Astrocyte (in vitro differentiated cells and primary cell): ENCODE measurements at regions not wholly inside any gene's neighbourhood (a gene's known extent, or its start where the extent isn't known, plus 50 kb on each side); places are given as distances from the start of the nearest gene placed in this dataset.
"Not testable (repeated sequence)": the region's sequence is repeated elsewhere in the genome, so short reads cannot be mapped to it uniquely, and the experiment has no call there.

Experiments used
- DNase-seq: peaks from one replicate; pipeline ENCODE4 v3.0.0-alpha.2; 2010; ENCODE audit warnings: low read depth
- FAIRE-seq: peaks from 2 replicates; lab custom pipeline; 2011; peaks lifted over from hg19 to GRCh38; lab: Jason Lieb, UNC
- H2AFZ ChIP-seq: 2 replicates; pipeline ENCODE4 v1.6.0; 2012; ENCODE audit warnings: low read depth, low read length, inconsistent platforms
- H3K27ac ChIP-seq: 2 replicates; pipeline ENCODE4 v1.5.1; 2011; ENCODE audit warnings: low read depth, low read length, inconsistent platforms
- H3K27me3 ChIP-seq: 2 replicates; pipeline ENCODE4 v1.6.0; 2011; ENCODE audit warnings: low read length, inconsistent platforms; ENCODE audit not compliant: insufficient read depth
- H3K36me3 ChIP-seq: 2 replicates; pipeline ENCODE4 v1.5.1; 2011; ENCODE audit warnings: low read length, inconsistent platforms; ENCODE audit not compliant: insufficient read depth
- H3K4me1 ChIP-seq: 2 replicates; pipeline ENCODE4 v1.5.1; 2011; ENCODE audit warnings: low read length, inconsistent platforms; ENCODE audit not compliant: insufficient read depth
- H3K4me2 ChIP-seq: 2 replicates; pipeline ENCODE4 v1.6.0; 2012; ENCODE audit warnings: low read length, inconsistent platforms
- H3K4me3 ChIP-seq: 2 replicates; pipeline ENCODE4 v1.5.1; 2011; ENCODE audit warnings: low read depth, mild to moderate bottlenecking, low read length, inconsistent platforms; ENCODE audit not compliant: insufficient read depth
- H3K79me2 ChIP-seq: 2 replicates; pipeline ENCODE4 v1.6.0; 2012; ENCODE audit warnings: mild to moderate bottlenecking, low read length, inconsistent platforms; ENCODE audit not compliant: insufficient read depth
- H3K9ac ChIP-seq: 2 replicates; pipeline ENCODE4 v1.6.0; 2012; ENCODE audit warnings: mild to moderate bottlenecking, low read length, inconsistent platforms
- H3K9me3 ChIP-seq: 2 replicates; pipeline ENCODE4 v1.5.1; 2012; ENCODE audit warnings: low read depth, mild to moderate bottlenecking, low read length, inconsistent platforms; ENCODE audit not compliant: insufficient read depth
- H4K20me1 ChIP-seq: 2 replicates; pipeline ENCODE4 v1.6.0; 2012; ENCODE audit warnings: low read length, inconsistent platforms; ENCODE audit not compliant: insufficient read depth
- H3K27ac Mint-ChIP-seq: one replicate; pipeline ENCODE4 v1.8.0; 2021; ENCODE audit warnings: mild to moderate bottlenecking, mixed read lengths; ENCODE audit not compliant: unreplicated experiment
- H3K27me3 Mint-ChIP-seq: one replicate; pipeline ENCODE4 v1.8.0; 2021; ENCODE audit warnings: low read depth, mixed read lengths; ENCODE audit not compliant: unreplicated experiment
- H3K36me3 Mint-ChIP-seq: one replicate; pipeline ENCODE4 v1.8.0; 2021; ENCODE audit warnings: low read depth, mixed read lengths; ENCODE audit not compliant: unreplicated experiment
- H3K4me1 Mint-ChIP-seq: one replicate; pipeline ENCODE4 v1.8.0; 2021; ENCODE audit warnings: low read depth, mixed read lengths; ENCODE audit not compliant: unreplicated experiment
- H3K4me3 Mint-ChIP-seq: one replicate; pipeline ENCODE4 v1.8.0; 2021; ENCODE audit warnings: mild to moderate bottlenecking, moderate library complexity, mixed read lengths; ENCODE audit not compliant: unreplicated experiment
- H3K9me3 Mint-ChIP-seq: one replicate; pipeline ENCODE4 v1.8.0; 2021; ENCODE audit warnings: mild to moderate bottlenecking, mixed read lengths; ENCODE audit not compliant: unreplicated experiment
- CTCF ChIP-seq: IDR thresholded peaks from 2 replicates; pipeline ENCODE4 v1.5.1; 2011; ENCODE audit warnings: low read depth, mild to moderate bottlenecking, inconsistent platforms, low read length, moderate library complexity; ENCODE audit not compliant: insufficient read depth
- EZH2 ChIP-seq: IDR thresholded peaks from 2 replicates; pipeline ENCODE4 v1.6.1; 2012; ENCODE audit warnings: mild to moderate bottlenecking, low read length, inconsistent platforms; ENCODE audit not compliant: insufficient read depth

GRCh38 chr11:91272089-91272488, 952.5 kb upstream of the FAT3 start:
- Mint-ChIP-seq H3K27ac (no peak overlapping the region), H3K4me3 (no peak overlapping the region), H3K4me1 (no peaks in the 10 kb centered on the region), H3K36me3 (no peaks in the 10 kb centered on the region), H3K27me3 (no peaks in the 10 kb centered on the region), H3K9me3 (no peaks in the 10 kb centered on the region)
- Histone ChIP-seq H3K9me3 (no peaks in the 10 kb centered on the region), H3K27me3 (no peaks in the 10 kb centered on the region), H3K4me1 (no peaks in the 10 kb centered on the region), H3K79me2 (no peaks in the 10 kb centered on the region), H3K27ac (no peak overlapping the region), H3K4me2 (no peak overlapping the region), H2AFZ (no peak overlapping the region), H4K20me1 (no peaks in the 10 kb centered on the region), H3K4me3 (no peak overlapping the region), H3K9ac (no peak overlapping the region), H3K36me3 (no peaks in the 10 kb centered on the region)
- no peak for FAIRE-seq
- TF ChIP-seq EZH2 (no peak), CTCF (no peak)
- DNase-seq: no peak

GRCh38 chr11:91268512-91269295, 955.9 kb upstream of the FAT3 start:
- H3K36me3 ChIP-seq, H3K36me3 Mint-ChIP-seq, H2AFZ ChIP-seq, H3K27ac ChIP-seq, H3K4me3 Mint-ChIP-seq, H3K4me3 ChIP-seq, H3K4me2 ChIP-seq, H3K27ac Mint-ChIP-seq, H3K9me3 Mint-ChIP-seq, H3K9me3 ChIP-seq, H3K9ac ChIP-seq, H3K4me1 Mint-ChIP-seq, H3K27me3 ChIP-seq, H3K79me2 ChIP-seq, H4K20me1 ChIP-seq, H3K4me1 ChIP-seq, H3K27me3 Mint-ChIP-seq, DNase-seq, FAIRE-seq: not testable (repeated sequence)

- no peaks in the 10 kb centered on the region for H3K36me3 Mint-ChIP-seq
- H3K9me3 Mint-ChIP-seq: no peaks in the 10 kb centered on the region
- Histone ChIP-seq H3K27ac (no peak overlapping the region), H2AFZ (no peak overlapping the region), H3K4me2 (no peak overlapping the region), H3K4me3 (no peak overlapping the region), H4K20me1 (no peaks in the 10 kb centered on the region), H3K9ac (no peak overlapping the region), H3K27me3 (no peaks in the 10 kb centered on the region), H3K4me1 (no peaks in the 10 kb centered on the region), H3K9me3 (no peaks in the 10 kb centered on the region), H3K36me3 (no peaks in the 10 kb centered on the region), H3K79me2 (no peaks in the 10 kb centered on the region)
- H3K27ac Mint-ChIP-seq: no peak overlapping the region
- TF ChIP-seq CTCF (no peak), EZH2 (no peak)
- no peak for FAIRE-seq
- no peak overlapping the region for H3K4me3 Mint-ChIP-seq
- H3K27me3 Mint-ChIP-seq: no peaks in the 10 kb centered on the region
- DNase-seq: peak; percentile 9
- no peaks in the 10 kb centered on the region for H3K4me1 Mint-ChIP-seq
These were observed 958.7 kb upstream of the FAT3 start for GRCh38 chr11:91265946-91266345.
